HG03103 (cell line): ENCODE measurements at regions not wholly inside any gene's neighbourhood (a gene's known extent, or its start where the extent isn't known, plus 50 kb on each side); places are given as distances from the start of the nearest gene placed in this dataset.

Experiments
- ATAC-seq: cut with Tn5 transposase; IDR thresholded peaks from one replicate; pipeline ENCODE4 v1.9.1; 2021; ENCODE audit warnings: low read depth; ENCODE audit not compliant: unreplicated experiment

GRCh38 chr2:144285324-144285723 lies 234.6 kb downstream of the ZEB2 start:
- ATAC-seq: no peak

GRCh38 chr2:144281476-144281875 lies 238.4 kb downstream of the ZEB2 start:
- ATAC-seq: no peak

GRCh38 chr2:144280009-144280408 lies 239.9 kb downstream of the ZEB2 start:
- no peak for ATAC-seq

GRCh38 chr2:144279165-144279564 lies 240.8 kb downstream of the ZEB2 start:
- ATAC-seq: no peak

- ATAC-seq: no peak
Observed at GRCh38 chr2:144277622-144278354, 242.1 kb downstream of the ZEB2 start.

GRCh38 chr2:144275340-144275739 lies 244.6 kb downstream of the ZEB2 start:
- ATAC-seq: no peak

GRCh38 chr2:144274131-144274530 lies 245.8 kb downstream of the ZEB2 start:
- ATAC-seq: no peak

- no peak for ATAC-seq
Observed at GRCh38 chr2:144270951-144271350, 249.0 kb downstream of the ZEB2 start.

GRCh38 chr2:144268036-144268678 lies 251.8 kb downstream of the ZEB2 start:
- ATAC-seq: no peak

GRCh38 chr2:144267239-144267638 lies 252.7 kb downstream of the ZEB2 start:
- ATAC-seq: peak; percentile 73

GRCh38 chr2:144265654-144266053 lies 254.3 kb downstream of the ZEB2 start:
- no peak for ATAC-seq

GRCh38 chr2:144261966-144262365 lies 258.0 kb downstream of the ZEB2 start:
- no peak for ATAC-seq

GRCh38 chr2:144261336-144261735 lies 258.6 kb downstream of the ZEB2 start:
- ATAC-seq: no peak

GRCh38 chr2:144259332-144259731 lies 260.6 kb downstream of the ZEB2 start:
- no peak for ATAC-seq

- no peak for ATAC-seq
Observed at GRCh38 chr2:144258154-144258553, 261.8 kb downstream of the ZEB2 start.

- ATAC-seq: no peak
Observed at GRCh38 chr2:144256996-144257707, 262.8 kb downstream of the ZEB2 start.

- ATAC-seq: no peak
Observed at GRCh38 chr2:144254342-144255235, 265.3 kb downstream of the ZEB2 start.

GRCh38 chr2:144253743-144254142 lies 266.2 kb downstream of the ZEB2 start:
- ATAC-seq: no peak

GRCh38 chr2:144252694-144253093 lies 267.2 kb downstream of the ZEB2 start:
- no peak for ATAC-seq

- ATAC-seq: no peak
Observed at GRCh38 chr2:144249035-144249637, 270.8 kb downstream of the ZEB2 start.
